Esophagus muscularis mucosa (tissue), 3 donors: ENCODE measurements at regions not wholly inside any gene's neighbourhood (a gene's known extent, or its start where the extent isn't known, plus 50 kb on each side); places are given as distances from the start of the nearest gene placed in this dataset.

Experiments used
- CTCF ChIP-seq, 3 experiments: fragments of 200-600 bp in 2 of 3; fragments of 450-650 bp in 1 of 3; sonication (generic) in 2 of 3; IDR thresholded peaks; one replicate each; pipeline ENCODE4 v1.5.1; 2017 to 2019; ENCODE audit warnings: antibody characterized with exemption in 3 of 3, mild to moderate bottlenecking in 2 of 3, moderate library complexity in 1 of 3
- POLR2A ChIP-seq: fragments of 450-650 bp; IDR thresholded peaks from one replicate; pipeline ENCODE4 v1.6.1; 2017; ENCODE audit warnings: antibody characterized with exemption, moderate library complexity, mild to moderate bottlenecking, low read depth

DNA sequence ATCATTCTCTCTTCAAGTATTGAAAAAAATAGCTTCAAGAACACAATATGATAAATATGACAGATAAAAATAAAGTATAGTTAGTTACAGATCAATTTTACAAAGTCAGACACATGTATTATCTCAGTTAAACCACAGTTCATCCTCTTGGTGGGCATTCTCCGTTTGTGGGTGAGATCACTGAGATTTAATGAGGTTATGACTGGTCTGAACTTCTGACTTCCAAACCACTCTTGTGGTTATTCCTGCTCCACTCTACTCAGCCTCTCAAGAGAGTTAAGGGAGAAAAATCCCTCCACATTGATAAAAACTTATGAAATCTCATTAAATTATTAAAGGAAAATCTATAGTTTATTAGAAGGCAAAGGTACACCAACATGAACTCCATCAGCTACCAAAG is 229.9 kb upstream of the LRTM1 start:
- no peak for TF ChIP-seq CTCF (IDR thresholded peaks at IDR 0.05)
- no peak for TF ChIP-seq POLR2A
